ENCODE measurements at regions not wholly inside any gene's neighbourhood (a gene's known extent, or its start where the extent isn't known, plus 50 kb on each side); places are given as distances from the start of the nearest gene placed in this dataset.

DNA sequence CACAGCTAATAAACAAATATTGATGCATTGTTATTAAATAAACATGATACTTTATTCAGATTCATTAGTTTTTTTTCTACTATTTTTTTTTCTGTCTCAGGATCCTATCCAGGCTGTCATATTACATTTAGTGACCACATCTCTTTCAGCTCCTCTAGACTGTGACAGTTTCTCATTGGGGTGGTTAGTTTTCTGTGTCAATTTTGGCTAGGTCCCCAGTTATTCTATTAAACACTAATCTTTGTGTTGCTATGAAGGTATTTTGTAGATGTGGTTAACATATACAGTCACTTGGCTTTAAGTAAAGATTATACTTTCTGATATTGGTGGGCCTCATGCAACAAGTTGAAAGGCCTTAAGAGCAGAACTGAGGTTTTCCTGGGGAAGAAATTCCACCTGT, 563.0 kb downstream of the LRRC70 start:
- TF ChIP-seq, protein P1, sequence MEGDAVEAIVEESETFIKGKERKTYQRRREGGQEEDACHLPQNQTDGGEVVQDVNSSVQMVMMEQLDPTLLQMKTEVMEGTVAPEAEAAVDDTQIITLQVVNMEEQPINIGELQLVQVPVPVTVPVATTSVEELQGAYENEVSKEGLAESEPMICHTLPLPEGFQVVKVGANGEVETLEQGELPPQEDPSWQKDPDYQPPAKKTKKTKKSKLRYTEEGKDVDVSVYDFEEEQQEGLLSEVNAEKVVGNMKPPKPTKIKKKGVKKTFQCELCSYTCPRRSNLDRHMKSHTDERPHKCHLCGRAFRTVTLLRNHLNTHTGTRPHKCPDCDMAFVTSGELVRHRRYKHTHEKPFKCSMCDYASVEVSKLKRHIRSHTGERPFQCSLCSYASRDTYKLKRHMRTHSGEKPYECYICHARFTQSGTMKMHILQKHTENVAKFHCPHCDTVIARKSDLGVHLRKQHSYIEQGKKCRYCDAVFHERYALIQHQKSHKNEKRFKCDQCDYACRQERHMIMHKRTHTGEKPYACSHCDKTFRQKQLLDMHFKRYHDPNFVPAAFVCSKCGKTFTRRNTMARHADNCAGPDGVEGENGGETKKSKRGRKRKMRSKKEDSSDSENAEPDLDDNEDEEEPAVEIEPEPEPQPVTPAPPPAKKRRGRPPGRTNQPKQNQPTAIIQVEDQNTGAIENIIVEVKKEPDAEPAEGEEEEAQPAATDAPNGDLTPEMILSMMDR (IDR thresholded peaks at IDR 0.05; ENCODE audit: low read depth, low read length), result no peak
- no peak for TF ChIP-seq EZH2phosphoT487 (IDR thresholded peaks at IDR 0.05; ENCODE audit: low read depth)
